ENCODE measurements at regions not wholly inside any gene's neighbourhood (a gene's known extent, or its start where the extent isn't known, plus 50 kb on each side); places are given as distances from the start of the nearest gene placed in this dataset.

GRCh38 chr20:60261333-60261732 is 303.1 kb downstream of the CDH26 start (continued):
- TF ChIP-seq CHD7 (IDR thresholded peaks at IDR 0.05; ENCODE audit: insufficient replicate concordance, low read length), result no peak
- no peak for TF ChIP-seq POLR2AphosphoS5 (IDR thresholded peaks at IDR 0.05; ENCODE audit: low read depth, low read length)
- TF ChIP-seq HDAC2 (IDR thresholded peaks at IDR 0.05; ENCODE audit: borderline replicate concordance in 1 of 2, low read depth in 2 of 2, low read length in 2 of 2), result no peak

All from H1 (cell line).